ENCODE measurements at regions not wholly inside any gene's neighbourhood (a gene's known extent, or its start where the extent isn't known, plus 50 kb on each side); places are given as distances from the start of the nearest gene placed in this dataset.

DNA sequence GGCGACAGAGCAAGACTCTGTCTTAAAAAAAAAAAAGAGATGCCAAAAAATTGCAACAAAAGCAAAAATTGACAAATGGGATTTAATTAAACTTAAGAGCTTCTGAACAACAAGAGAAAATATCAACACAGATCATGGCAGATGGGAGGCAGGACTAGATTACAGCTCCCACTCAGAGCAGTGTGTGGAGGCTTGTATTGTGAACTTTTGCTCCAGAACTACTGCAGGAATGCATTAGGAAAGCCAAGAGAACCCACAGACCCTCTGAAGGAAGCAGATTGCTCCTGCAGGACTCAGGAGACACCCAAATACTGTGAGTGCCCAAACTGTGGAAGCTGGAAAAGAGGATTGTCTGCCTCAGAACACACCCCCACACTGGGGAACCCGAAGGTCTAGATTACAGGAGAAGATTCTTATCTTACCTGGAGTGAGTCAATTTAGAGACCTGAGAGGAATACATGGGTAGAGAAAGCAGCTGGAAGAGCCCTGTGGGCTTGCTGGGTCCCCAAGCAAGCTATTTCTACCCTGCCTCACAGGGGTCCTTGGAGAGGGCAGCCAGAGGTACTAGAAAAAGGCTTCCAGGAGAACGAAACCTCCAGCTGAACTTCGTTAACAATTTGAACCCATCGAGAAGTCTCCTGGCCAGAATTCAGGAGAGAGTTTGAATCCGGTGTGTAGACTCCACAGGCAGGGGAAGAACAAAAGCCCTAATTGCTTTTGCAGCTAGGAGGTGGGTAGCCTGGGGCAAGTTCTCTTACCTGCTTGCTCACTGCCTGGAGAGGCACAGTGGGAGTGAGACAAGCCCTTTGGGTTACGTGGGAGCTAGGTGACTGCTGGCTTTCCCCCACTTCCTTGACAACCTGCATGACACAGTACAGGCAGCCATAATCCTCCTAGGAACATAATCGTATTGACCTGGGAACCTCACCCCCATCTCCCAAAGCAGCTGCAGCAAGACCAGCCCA lies 593.4 kb upstream of the RGMB start:
- Mint-ChIP-seq H3K27me3 (no peaks in the 10 kb centered on the region), H3K27ac (no peak overlapping the region), H3K9me3 (ENCODE audit: insufficient read depth) (no peaks in the 10 kb centered on the region), H3K4me1 (no peaks in the 10 kb centered on the region), H3K4me3 (no peak overlapping the region)
- H3K36me3 ChIP-seq (replicated peaks in 1 of 2; ENCODE audit: control extremely low read depth in 1 of 2, control insufficient read depth in 1 of 2, extremely low read depth in 1 of 2, insufficient read depth in 2 of 2, low read length in 1 of 2): no peaks in the 10 kb centered on the region
- H3K27me3 ChIP-seq (replicated peaks in 1 of 4; ENCODE audit: control extremely low read depth in 1 of 4, control insufficient read depth in 3 of 4, insufficient read depth in 4 of 4, low read length in 3 of 4): no peaks in the 10 kb centered on the region
- CTCF ChIA-PET: no interaction called here
- DNase-seq (no peak), ATAC-seq (ENCODE audit: low read depth) (no peak)
- H3K27ac ChIP-seq (ENCODE audit: low read length in 2 of 2): no peak overlapping the region
- H3K4me2 ChIP-seq (replicated peaks; ENCODE audit: low read depth, low read length, poor library complexity, severe bottlenecking): no peak overlapping the region
- no peaks in the 10 kb centered on the region for H3K79me2 ChIP-seq (ENCODE audit: control insufficient read depth, insufficient read depth, low read length)
- POLR2A ChIA-PET: no interaction called here
- H2AFZ ChIP-seq (ENCODE audit: insufficient read depth, low read depth, low read length, poor library complexity, severe bottlenecking): no peak overlapping the region
- peaks cover 0 to 10% (median 0%) of the 10 kb centered on the region in 3 donors for H3K9me3 ChIP-seq (ENCODE audit: control extremely low read depth in 1 of 3, control insufficient read depth in 2 of 3, insufficient read depth in 1 of 3, low read length in 2 of 3)
- 84% methylated on average over 5 of the region's 8 CpGs for WGBS (ENCODE audit: insufficient coverage)
- intact Hi-C loops (cut with micrococcal nuclease): no loop called here
- no peak for TF ChIP-seq EZH2 (IDR thresholded peaks at IDR 0.05; ENCODE audit: borderline replicate concordance, insufficient read depth, low read depth, low read length, poor library complexity, severe bottlenecking)
- TF ChIP-seq, protein P1, sequence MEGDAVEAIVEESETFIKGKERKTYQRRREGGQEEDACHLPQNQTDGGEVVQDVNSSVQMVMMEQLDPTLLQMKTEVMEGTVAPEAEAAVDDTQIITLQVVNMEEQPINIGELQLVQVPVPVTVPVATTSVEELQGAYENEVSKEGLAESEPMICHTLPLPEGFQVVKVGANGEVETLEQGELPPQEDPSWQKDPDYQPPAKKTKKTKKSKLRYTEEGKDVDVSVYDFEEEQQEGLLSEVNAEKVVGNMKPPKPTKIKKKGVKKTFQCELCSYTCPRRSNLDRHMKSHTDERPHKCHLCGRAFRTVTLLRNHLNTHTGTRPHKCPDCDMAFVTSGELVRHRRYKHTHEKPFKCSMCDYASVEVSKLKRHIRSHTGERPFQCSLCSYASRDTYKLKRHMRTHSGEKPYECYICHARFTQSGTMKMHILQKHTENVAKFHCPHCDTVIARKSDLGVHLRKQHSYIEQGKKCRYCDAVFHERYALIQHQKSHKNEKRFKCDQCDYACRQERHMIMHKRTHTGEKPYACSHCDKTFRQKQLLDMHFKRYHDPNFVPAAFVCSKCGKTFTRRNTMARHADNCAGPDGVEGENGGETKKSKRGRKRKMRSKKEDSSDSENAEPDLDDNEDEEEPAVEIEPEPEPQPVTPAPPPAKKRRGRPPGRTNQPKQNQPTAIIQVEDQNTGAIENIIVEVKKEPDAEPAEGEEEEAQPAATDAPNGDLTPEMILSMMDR (IDR thresholded peaks at IDR 0.05): no peak
- no peaks in the 10 kb centered on the region for H3K4me1 ChIP-seq (ENCODE audit: control insufficient read depth in 2 of 2, insufficient read depth in 2 of 2, low read length in 2 of 2)
- no peak overlapping the region for H3K4me3 ChIP-seq (ENCODE audit: control extremely low read depth in 1 of 5, extremely low read depth in 1 of 5, insufficient read depth in 1 of 5, low read depth in 2 of 5, low read length in 4 of 5)
- no peaks in the 10 kb centered on the region for H4K20me1 ChIP-seq (ENCODE audit: control insufficient read depth, insufficient read depth, low read length, poor library complexity, severe bottlenecking)
- H3K9ac ChIP-seq (ENCODE audit: low read length): no peak overlapping the region

DNA sequence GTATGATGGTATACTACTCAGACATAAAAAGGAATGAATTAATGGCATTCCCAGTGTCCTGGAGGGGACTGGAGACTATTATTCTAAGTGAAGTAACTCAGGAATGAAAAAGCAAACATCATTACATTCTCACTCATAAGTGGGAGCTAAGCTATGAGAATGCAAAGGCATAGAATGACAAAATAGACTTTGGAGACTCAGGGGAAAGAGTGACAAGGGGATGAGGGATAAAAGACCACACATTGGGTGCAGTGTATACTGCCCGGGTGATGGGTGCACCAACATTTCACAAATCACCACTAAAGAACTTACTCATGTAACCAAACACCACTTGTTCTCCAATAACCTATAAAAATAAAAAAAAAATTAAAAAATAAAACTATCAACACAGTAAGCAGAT lies 587.3 kb upstream of the RGMB start:
- DNase-seq: no peak
- H3K9me3 ChIP-seq (ENCODE audit: control extremely low read depth in 1 of 3, control insufficient read depth in 2 of 3, insufficient read depth in 1 of 3, low read length in 2 of 3): no peaks in the 10 kb centered on the region
- ChIA-PET POLR2A (no interaction called here), CTCF (no interaction called here)
- H3K4me2 ChIP-seq (replicated peaks; ENCODE audit: low read depth, low read length, poor library complexity, severe bottlenecking): no peak overlapping the region
- H3K27ac Mint-ChIP-seq: no peak overlapping the region
- H2AFZ ChIP-seq (ENCODE audit: insufficient read depth, low read depth, low read length, poor library complexity, severe bottlenecking): no peak overlapping the region
- no CpG with 5 or more reads among the region's 1 CpG for WGBS (ENCODE audit: insufficient coverage)
- no peak overlapping the region for H3K4me3 Mint-ChIP-seq
- intact Hi-C loops (cut with micrococcal nuclease): no loop called here
- H3K79me2 ChIP-seq (ENCODE audit: control insufficient read depth, insufficient read depth, low read length): no peaks in the 10 kb centered on the region
- H3K4me1 Mint-ChIP-seq: no peaks in the 10 kb centered on the region
- H3K4me3 ChIP-seq (ENCODE audit: control extremely low read depth in 1 of 5, extremely low read depth in 1 of 5, insufficient read depth in 1 of 5, low read depth in 2 of 5, low read length in 4 of 5): no peak overlapping the region
- no peak for TF ChIP-seq EZH2 (IDR thresholded peaks at IDR 0.05; ENCODE audit: borderline replicate concordance, insufficient read depth, low read depth, low read length, poor library complexity, severe bottlenecking)
- TF ChIP-seq, protein P1 (IDR thresholded peaks at IDR 0.05): no peak
- no peaks in the 10 kb centered on the region for H4K20me1 ChIP-seq (ENCODE audit: control insufficient read depth, insufficient read depth, low read length, poor library complexity, severe bottlenecking)
- no peaks in the 10 kb centered on the region for H3K9me3 Mint-ChIP-seq (ENCODE audit: insufficient read depth)
- H3K27me3 Mint-ChIP-seq: no peaks in the 10 kb centered on the region
- no peak overlapping the region for H3K9ac ChIP-seq (ENCODE audit: low read length)
- no peaks in the 10 kb centered on the region for H3K36me3 ChIP-seq (replicated peaks in 1 of 2; ENCODE audit: control extremely low read depth in 1 of 2, control insufficient read depth in 1 of 2, extremely low read depth in 1 of 2, insufficient read depth in 2 of 2, low read length in 1 of 2)
- H3K4me1 ChIP-seq (ENCODE audit: control insufficient read depth in 2 of 2, insufficient read depth in 2 of 2, low read length in 2 of 2): no peaks in the 10 kb centered on the region
- ATAC-seq (ENCODE audit: low read depth): no peak
- no peaks in the 10 kb centered on the region for H3K27me3 ChIP-seq (replicated peaks in 1 of 4; ENCODE audit: control extremely low read depth in 1 of 4, control insufficient read depth in 3 of 4, insufficient read depth in 4 of 4, low read length in 3 of 4)
- no peak overlapping the region for H3K27ac ChIP-seq (ENCODE audit: low read length in 2 of 2)
